ENCODE measurements at regions not wholly inside any gene's neighbourhood (a gene's known extent, or its start where the extent isn't known, plus 50 kb on each side); places are given as distances from the start of the nearest gene placed in this dataset.
"Not testable (repeated sequence)": the region's sequence is repeated elsewhere in the genome, so short reads cannot be mapped to it uniquely, and the experiment has no call there.

GRCh38 chr20:48146877-48147276 is 361.6 kb upstream of the SULF2 start:
- DNase-seq: no peak

- no peak for DNase-seq
These were observed 361.0 kb upstream of the SULF2 start for GRCh38 chr20:48146308-48146707.

GRCh38 chr20:48143435-48144081 is 358.3 kb upstream of the SULF2 start:
- DNase-seq: no peak

GRCh38 chr20:48142516-48142773 is 357.2 kb upstream of the SULF2 start:
- DNase-seq: no peak

GRCh38 chr20:48141660-48142515 is 356.6 kb upstream of the SULF2 start:
- no peak for DNase-seq

- DNase-seq: no peak
These were observed 354.2 kb upstream of the SULF2 start for GRCh38 chr20:48139262-48140041.

- no peak for DNase-seq
These were observed 347.6 kb upstream of the SULF2 start for GRCh38 chr20:48132834-48133233.

- no peak for DNase-seq
These were observed 346.3 kb upstream of the SULF2 start for GRCh38 chr20:48131581-48131980.

GRCh38 chr20:48129345-48129942 is 344.2 kb upstream of the SULF2 start:
- no peak for DNase-seq

- DNase-seq: no peak
These were observed 343.2 kb upstream of the SULF2 start for GRCh38 chr20:48128436-48128835.

GRCh38 chr20:48127964-48128363 is 342.7 kb upstream of the SULF2 start:
- not testable (repeated sequence) for DNase-seq

- not testable (repeated sequence) for DNase-seq
These were observed 341.9 kb upstream of the SULF2 start for GRCh38 chr20:48127133-48127532.

- DNase-seq: no peak
These were observed 341.0 kb upstream of the SULF2 start for GRCh38 chr20:48126227-48126740.

GRCh38 chr20:48124960-48125359 is 339.7 kb upstream of the SULF2 start:
- no peak for DNase-seq

GRCh38 chr20:48124181-48124782 is 339.0 kb upstream of the SULF2 start:
- no peak for DNase-seq

- no peak for DNase-seq
These were observed 334.8 kb upstream of the SULF2 start for GRCh38 chr20:48120120-48120519.

GRCh38 chr20:48119389-48119788 is 334.1 kb upstream of the SULF2 start:
- not testable (repeated sequence) for DNase-seq

- no peak for DNase-seq
These were observed 330.2 kb upstream of the SULF2 start for GRCh38 chr20:48115502-48115901.

GRCh38 chr20:48107560-48107959 is 322.3 kb upstream of the SULF2 start:
- DNase-seq: no peak

GRCh38 chr20:48106428-48106827 is 321.1 kb upstream of the SULF2 start:
- no peak for DNase-seq

GRCh38 chr20:48105526-48105925 is 320.2 kb upstream of the SULF2 start:
- DNase-seq: no peak

GRCh38 chr20:48102931-48103660 is 317.8 kb upstream of the SULF2 start:
- peak in 1 of 2 donors; percentile 7 for DNase-seq
